LNCAP (cell line): ENCODE measurements at regions not wholly inside any gene's neighbourhood (a gene's known extent, or its start where the extent isn't known, plus 50 kb on each side); places are given as distances from the start of the nearest gene placed in this dataset.

ENCODE experiments used
- CTCF ChIP-seq: fragments of 450-650 bp; IDR thresholded peaks from 2 replicates; pipeline ENCODE4 v1.5.1; 2017; ENCODE audit warnings: mild to moderate bottlenecking

GRCh38 chr4:56243107-56243506 lies 144.2 kb downstream of the AASDH start:
- no peak for TF ChIP-seq CTCF

- no peak for TF ChIP-seq CTCF
Measured at GRCh38 chr4:56241500-56241899, 145.8 kb downstream of the AASDH start.

GRCh38 chr4:56240554-56241174 lies 146.6 kb downstream of the AASDH start:
- TF ChIP-seq CTCF: no peak

GRCh38 chr4:56238251-56238650 lies 149.0 kb downstream of the AASDH start:
- no peak for TF ChIP-seq CTCF

GRCh38 chr4:56235725-56236124 lies 151.6 kb downstream of the AASDH start:
- TF ChIP-seq CTCF: no peak

- no peak for TF ChIP-seq CTCF
Measured at GRCh38 chr4:56235011-56235410, 152.3 kb downstream of the AASDH start.

GRCh38 chr4:56234098-56234497 lies 153.2 kb downstream of the AASDH start:
- no peak for TF ChIP-seq CTCF

- no peak for TF ChIP-seq CTCF
Measured at GRCh38 chr4:56231410-56231809, 155.9 kb downstream of the AASDH start.
